GM18502 (cell line): ENCODE measurements at regions not wholly inside any gene's neighbourhood (a gene's known extent, or its start where the extent isn't known, plus 50 kb on each side); places are given as distances from the start of the nearest gene placed in this dataset.

Experiments used
- ATAC-seq: cut with Tn5 transposase; IDR thresholded peaks from one replicate; pipeline ENCODE4 v1.9.1; 2021; ENCODE audit warnings: mild to moderate bottlenecking; ENCODE audit not compliant: unreplicated experiment, poor library complexity

DNA sequence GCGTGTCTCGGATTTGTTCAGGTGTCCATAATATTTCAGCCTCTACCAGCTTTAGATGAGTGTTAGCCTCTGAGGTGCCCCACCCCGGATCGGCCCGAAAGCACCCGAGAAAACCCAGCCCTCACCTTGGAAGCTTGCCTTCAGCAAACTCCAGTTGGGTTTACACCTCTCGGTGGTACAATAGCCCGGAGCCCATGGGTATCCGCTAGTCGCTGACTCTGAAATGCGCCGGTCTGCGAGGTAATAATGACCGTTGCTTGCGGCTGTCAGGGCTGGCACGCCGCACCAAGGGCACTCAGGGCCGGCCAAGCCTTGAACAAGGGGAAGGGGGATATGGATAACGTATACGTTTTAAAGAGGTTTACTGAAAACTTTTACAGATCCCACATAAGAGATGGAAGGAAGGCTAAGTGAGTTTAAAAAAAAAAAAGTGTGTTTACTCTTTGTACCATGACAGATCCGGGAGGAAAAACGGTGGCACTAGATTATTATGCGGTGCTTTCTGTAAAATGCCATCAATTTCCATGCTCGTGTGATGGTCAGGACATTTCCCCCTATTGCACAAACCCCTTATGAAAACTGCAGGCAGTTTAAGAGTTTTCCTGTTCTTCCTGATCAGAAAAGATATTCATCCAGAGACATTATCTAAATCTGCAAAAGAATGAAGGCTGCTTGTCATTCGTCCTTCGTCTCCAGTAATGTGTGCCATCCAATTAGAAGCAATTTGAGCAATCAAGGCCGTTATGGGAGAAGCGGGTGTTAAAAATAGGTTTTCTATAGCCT is 124.2 kb downstream of the TMEM161B start:
- ATAC-seq = no peak

DNA sequence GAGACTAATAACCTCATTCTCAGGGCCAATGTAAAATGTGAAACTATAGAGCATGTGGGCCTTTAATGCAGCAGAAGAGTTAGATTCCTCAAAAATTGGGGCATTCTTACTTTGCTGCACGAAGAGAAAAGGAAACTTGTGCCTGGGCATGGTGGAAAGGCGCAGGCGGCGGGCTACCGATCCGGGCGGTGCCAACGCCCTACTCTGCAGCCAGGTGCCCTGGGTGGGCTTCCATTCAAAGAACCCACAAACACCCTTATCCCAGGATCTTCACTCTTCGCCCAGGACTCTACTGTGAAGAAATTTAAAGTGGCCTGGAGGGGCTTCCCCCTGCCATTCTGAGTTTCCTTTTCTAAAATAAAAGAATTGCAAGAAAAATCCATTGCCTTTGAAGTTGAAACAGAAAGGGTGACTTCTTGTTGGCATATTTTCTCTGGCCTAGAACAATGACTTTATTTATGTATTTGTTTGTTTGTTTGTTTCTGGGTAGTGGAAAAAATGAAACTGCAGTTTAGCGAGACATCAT is 124.9 kb downstream of the TMEM161B start:
- ATAC-seq = no peak

GRCh38 chr5:88142886-88143692 is 125.6 kb downstream of the TMEM161B start:
- no peak for ATAC-seq

- no peak for ATAC-seq
Measured at GRCh38 chr5:88142636-88142885, 126.1 kb downstream of the TMEM161B start.

DNA sequence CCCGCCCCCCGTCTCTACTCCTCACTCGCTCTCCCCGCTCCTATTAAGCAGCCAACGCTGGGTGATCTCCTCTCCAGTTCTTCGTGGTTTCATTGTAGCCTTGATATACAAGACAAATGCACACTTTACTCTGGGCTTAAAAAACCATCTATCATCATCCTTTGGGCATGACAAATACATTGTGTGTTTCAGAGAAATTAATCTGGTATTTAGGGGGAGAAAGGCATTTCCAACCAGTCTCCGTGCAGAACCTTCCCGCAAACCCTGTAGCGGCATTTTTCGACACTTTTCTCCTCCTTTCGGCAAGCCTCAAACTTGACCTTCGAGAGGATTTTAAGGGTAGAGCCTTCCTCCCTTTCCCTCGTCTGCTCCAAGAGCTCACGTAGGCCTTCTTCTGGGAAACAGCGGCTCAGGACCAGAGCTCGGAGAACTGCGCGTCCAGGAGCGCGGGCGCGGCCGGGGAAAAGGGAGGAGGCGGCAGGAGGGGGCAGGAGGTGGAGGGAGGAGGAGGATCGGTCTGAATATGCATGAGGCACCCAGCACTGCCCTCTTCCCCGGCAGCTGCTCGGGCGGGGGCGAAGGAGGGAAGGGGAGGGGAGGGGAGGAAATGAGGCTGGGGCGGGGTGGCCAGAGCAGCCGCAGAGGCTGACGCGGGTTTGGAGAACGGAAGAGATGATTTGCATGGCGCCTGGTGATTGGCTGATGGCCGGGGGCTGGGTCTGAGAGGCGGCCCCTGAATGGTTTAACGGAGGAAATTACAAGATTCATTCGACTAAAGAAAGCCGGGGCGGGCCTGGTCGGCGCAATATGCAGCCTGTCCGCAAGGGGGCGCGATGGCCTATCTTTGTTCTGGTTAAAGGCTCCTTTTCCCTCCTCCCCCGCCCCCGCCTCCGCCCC is 127.5 kb downstream of the TMEM161B start:
- ATAC-seq = peak; percentile 95

GRCh38 chr5:88140396-88140855 is 128.2 kb downstream of the TMEM161B start:
- ATAC-seq = no peak

DNA sequence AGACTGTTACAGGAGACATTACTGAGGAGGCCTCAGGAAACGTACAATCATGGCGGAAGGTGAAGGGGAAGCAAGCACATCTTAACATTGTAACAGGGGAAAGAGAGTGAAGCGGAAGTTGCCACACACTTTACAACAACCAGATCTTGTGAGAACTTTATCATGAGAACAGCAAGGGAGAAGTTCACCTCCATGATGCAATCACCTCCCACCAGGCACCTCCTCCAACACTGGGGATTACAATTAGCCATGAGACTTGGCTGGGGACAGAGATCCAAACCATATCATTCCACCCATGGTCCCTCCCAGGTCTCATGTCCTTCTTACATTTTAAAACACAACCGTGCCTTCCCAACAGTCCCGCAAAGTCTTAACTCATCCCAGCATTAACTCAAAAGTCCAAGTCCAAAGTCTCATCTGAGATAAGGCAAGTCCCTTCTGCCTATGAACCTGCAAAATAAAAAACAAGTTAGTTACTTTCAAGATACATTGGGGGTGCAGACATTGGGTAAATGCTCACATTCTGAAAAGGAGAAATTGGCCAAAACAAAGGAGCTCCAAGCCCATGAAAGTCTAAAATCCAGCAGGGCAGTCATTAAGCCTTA is 138.3 kb downstream of the TMEM161B start:
- ATAC-seq = no peak

DNA sequence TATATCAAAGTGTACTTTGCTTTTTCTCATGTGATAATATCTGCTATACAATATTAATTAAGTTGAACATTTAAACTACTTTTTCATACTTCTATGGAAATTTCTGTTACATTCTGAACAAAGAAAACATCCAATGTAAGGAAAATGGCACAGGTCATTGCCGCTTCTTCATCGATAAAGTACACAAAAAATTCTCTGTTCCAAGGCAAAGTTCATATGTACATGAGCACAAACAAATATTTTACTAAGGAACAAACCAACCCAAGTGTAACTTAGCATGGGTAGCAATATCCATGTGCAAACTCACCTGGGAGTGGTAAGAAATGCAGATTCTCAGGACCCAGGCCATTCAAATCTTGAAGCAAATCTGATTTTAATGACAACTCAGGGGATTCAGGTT is 139.8 kb downstream of the TMEM161B start:
- no peak for ATAC-seq

GRCh38 chr5:88119535-88120125 is 149.0 kb downstream of the TMEM161B start:
- no peak for ATAC-seq

GRCh38 chr5:88118179-88118578 is 150.5 kb downstream of the TMEM161B start:
- ATAC-seq = no peak

- ATAC-seq = no peak
Measured at GRCh38 chr5:88117546-88117945, 151.1 kb downstream of the TMEM161B start.

DNA sequence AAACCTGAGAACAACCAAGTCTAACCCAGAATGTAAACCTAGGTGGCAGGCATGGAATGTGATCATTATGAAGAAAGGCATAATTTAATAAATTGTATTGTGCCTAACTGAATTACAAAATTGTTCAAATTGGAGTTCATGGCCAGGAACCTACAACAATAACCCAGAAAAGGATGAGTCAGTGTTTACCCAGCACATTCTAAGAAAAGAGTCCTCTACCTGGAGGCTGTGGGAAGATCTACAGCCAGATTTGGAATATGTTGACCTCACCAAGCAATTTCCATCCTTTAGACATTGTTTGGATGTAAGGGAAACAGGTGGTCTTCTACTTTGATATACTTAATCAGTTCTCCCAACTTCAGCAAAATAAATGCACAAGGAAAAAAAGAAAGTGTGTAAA is 152.2 kb downstream of the TMEM161B start:
- ATAC-seq = no peak

DNA sequence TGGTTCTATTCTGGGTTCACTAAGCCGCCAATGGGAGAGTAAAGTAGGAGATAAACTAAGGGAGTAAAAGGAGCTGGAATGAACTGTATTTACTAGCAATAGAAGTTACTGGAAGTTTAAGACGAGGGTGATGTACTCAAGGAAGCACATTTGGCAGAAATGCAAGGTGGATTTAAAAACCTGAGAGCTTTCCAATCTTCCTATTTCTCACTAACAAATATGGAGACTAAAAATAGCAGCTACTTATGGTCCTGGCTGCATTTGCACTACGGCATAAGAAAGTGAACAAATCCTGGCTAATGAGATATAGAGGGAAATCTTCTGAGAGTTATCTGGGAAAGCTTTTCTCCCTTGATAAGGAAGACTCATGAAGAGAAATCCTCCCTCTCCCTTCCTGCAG is 153.4 kb downstream of the TMEM161B start:
- no peak for ATAC-seq

DNA sequence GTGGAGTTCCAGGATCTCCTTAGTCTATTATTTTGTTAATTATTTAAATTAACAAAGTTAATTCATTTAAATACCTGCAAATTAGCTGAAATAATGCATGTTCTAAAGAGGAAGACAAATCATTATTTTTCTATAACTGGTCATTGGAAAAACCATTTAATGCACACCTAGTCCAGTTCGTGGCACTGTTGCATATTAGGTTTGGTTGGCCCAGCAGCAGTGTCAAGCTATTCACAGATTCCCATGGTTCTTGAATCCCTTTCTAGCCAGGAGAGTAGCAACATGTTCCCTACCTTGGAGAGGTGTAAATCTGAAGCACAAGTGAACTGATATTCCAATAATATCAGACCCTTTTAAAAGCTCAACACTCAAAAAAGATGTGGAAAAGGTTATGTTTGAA is 155.2 kb downstream of the TMEM161B start:
- ATAC-seq = no peak

DNA sequence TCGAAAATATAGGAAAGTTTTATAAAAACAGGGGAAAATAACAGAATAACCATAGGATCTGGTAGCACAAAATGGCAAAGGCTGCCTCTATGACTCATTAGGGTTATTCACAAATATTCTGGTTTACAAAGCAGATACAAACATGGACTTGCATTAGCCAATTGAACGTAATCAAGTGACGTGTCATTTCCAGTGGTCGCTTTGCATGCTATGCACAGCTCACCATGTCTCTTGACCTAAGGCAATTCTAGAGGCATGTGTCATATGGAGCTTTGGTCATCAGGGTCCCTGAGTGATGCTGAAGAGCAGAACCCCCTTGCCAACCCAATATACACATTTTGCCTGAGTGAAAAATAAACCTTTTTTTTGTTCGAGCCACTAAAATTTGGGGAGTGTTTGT is 158.8 kb downstream of the TMEM161B start:
- ATAC-seq = no peak

- ATAC-seq = no peak
Measured at GRCh38 chr5:88108490-88109279, 160.0 kb downstream of the TMEM161B start.

- no peak for ATAC-seq
Measured at GRCh38 chr5:88094906-88095496, 173.6 kb downstream of the TMEM161B start.

DNA sequence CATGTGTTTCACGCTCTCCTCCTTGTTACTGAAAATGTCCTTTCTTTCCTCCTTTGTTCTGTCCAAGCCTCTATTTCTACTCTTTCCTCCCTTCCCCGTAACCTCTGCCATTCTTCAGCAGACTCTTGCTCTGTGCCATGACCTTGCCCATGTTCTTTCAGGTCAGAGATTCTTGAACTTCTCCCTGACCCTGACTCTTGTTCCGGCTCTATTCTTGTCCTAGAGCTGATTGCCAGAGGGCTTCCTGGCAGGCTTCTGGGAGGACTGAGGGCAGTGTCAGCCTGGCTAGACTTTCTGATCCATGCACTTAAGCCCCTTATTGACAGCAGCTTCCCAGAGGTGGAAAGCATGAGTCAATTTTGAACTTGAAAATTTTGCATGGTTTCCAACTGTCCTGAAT is 174.2 kb downstream of the TMEM161B start:
- ATAC-seq = no peak

GRCh38 chr5:88093765-88094164 is 174.9 kb downstream of the TMEM161B start:
- ATAC-seq = no peak
